HepG2 (cell line): ENCODE measurements at regions not wholly inside any gene's neighbourhood (a gene's known extent, or its start where the extent isn't known, plus 50 kb on each side); places are given as distances from the start of the nearest gene placed in this dataset.

ENCODE experiments used
- ATAC-seq: fragments of 200-7000 bp; cut with Tn5 transposase; 3 replicates; pipeline ENCODE4 v1.9.1; 2020; ENCODE audit warnings: mild to moderate bottlenecking, moderate library complexity
- BruUV-seq: library from RNA; stranded (reverse); fragments of 400-500 nt; replicated peaks from 2 replicates; lab custom pipeline; 2021; lab: Mats Ljungman, UMichigan
- CTCF ChIA-PET: fragments of 300-600 bp; formaldehyde crosslinking; extraction: SDS; loops from one replicate; lab custom pipeline; 2021; ENCODE audit warnings: low total read pairs, inconsistent platforms, low intra/inter-chr PET ratio; lab: Yijun Ruan, JAX
- POLR2A ChIA-PET: fragments of 350-600 bp; sonication (Branson Sonifier 250); formaldehyde crosslinking; loops from one replicate; lab custom pipeline; 2020; ENCODE audit warnings: antibody characterized with exemption, inconsistent platforms; lab: Yijun Ruan, JAX
- DNase-seq: peaks from one replicate; pipeline ENCODE4 v3.0.0-alpha.2; 2015; ENCODE audit warnings: low spot score
- FAIRE-seq: peaks from 3 replicates; lab custom pipeline; 2011; peaks lifted over from hg19 to GRCh38; lab: Jason Lieb, UNC
- H2AFZ ChIP-seq: one replicate; pipeline ENCODE4 v1.6.1; 2011; ENCODE audit warnings: low read length, inconsistent platforms
- H3K27ac ChIP-seq: fragments of 300-600 bp; 3 replicates; pipeline ENCODE4 v1.8.0; 2011; ENCODE audit warnings: mixed run types, mild to moderate bottlenecking, mixed read lengths, low read length, inconsistent platforms; ENCODE audit not compliant: insufficient read depth; ENCODE audit errors: extremely low read length
- H3K27me3 ChIP-seq, 2 experiments: fragments of 200-600 bp in 1 of 2; 2 replicates in 1 of 2; 3 replicates in 1 of 2; pipeline versions ENCODE4 v1.6.0 to v1.8.0; 2011; ENCODE audit warnings: low read length in 2 of 2, mild to moderate bottlenecking in 2 of 2, moderate library complexity in 2 of 2, inconsistent platforms in 1 of 2; ENCODE audit not compliant: insufficient read depth in 2 of 2, control insufficient read depth in 1 of 2
- H3K36me3 ChIP-seq, 2 experiments: fragments of 200-600 bp in 1 of 2; replicated peaks in 1 of 2; 2 replicates in 1 of 2; 3 replicates in 1 of 2; pipeline versions ENCODE4 v1.5.1 to v1.8.0; 2011; ENCODE audit warnings: low read length in 2 of 2, inconsistent platforms in 1 of 2; ENCODE audit not compliant: insufficient read depth in 2 of 2, control insufficient read depth in 1 of 2
- H3K4me1 ChIP-seq: 2 replicates; pipeline ENCODE4 v1.5.1; 2012; ENCODE audit warnings: low read length, inconsistent platforms; ENCODE audit not compliant: insufficient read depth
- H3K4me2 ChIP-seq: 2 replicates; pipeline ENCODE4 v1.6.0; 2011; ENCODE audit warnings: low read depth, low read length, inconsistent platforms
- H3K4me3 ChIP-seq, 3 experiments: fragments of 200-600 bp in 1 of 3; sonication (generic), shearing (Covaris generic) in 1 of 3; replicated peaks in 1 of 3; 2 replicates each; pipeline ENCODE4 v1.5.1; 2011 to 2016; ENCODE audit warnings: low read length in 3 of 3, inconsistent platforms in 2 of 3, low read depth in 2 of 3, mild to moderate bottlenecking in 2 of 3, control low read depth in 1 of 3, mixed read lengths in 1 of 3; ENCODE audit not compliant: insufficient read depth in 1 of 3
- H3K79me2 ChIP-seq: one replicate; pipeline ENCODE4 v1.6.1; 2011; ENCODE audit warnings: low read length, inconsistent platforms; ENCODE audit not compliant: insufficient read depth
- H3K9ac ChIP-seq: 2 replicates; pipeline ENCODE4 v1.6.0; 2011; ENCODE audit warnings: mild to moderate bottlenecking, low read depth, low read length, inconsistent platforms; ENCODE audit not compliant: insufficient read depth
- H3K9me3 ChIP-seq: 2 replicates; pipeline ENCODE4 v1.5.1; 2012; ENCODE audit warnings: mild to moderate bottlenecking, low read length
- H4K20me1 ChIP-seq: 2 replicates; pipeline ENCODE4 v1.6.0; 2011; ENCODE audit warnings: inconsistent platforms, mild to moderate bottlenecking, low read length, moderate library complexity; ENCODE audit not compliant: insufficient read depth
- ATAD3A ChIP-seq: sonication (generic); formaldehyde crosslinking; IDR thresholded peaks from 2 replicates; pipeline ENCODE4 v1.4.0; 2020; ENCODE audit warnings: missing genetic modification reagents
- BRD4 ChIP-seq: sonication (generic); formaldehyde crosslinking; IDR thresholded peaks from 2 replicates; pipeline ENCODE4 v1.4.0; 2020; ENCODE audit warnings: missing genetic modification reagents
- CBFB ChIP-seq: sonication (generic); formaldehyde crosslinking; IDR thresholded peaks from 2 replicates; pipeline ENCODE4 v1.4.0; 2020; ENCODE audit warnings: missing genetic modification reagents
- CEBPB ChIP-seq: IDR thresholded peaks from 2 replicates; pipeline ENCODE4 v1.6.1; 2011; ENCODE audit warnings: low read depth, low read length, improper control_type of control experiment, borderline replicate concordance
- CEBPG ChIP-seq: IDR thresholded peaks from 2 replicates; pipeline ENCODE4 v1.6.1; 2016
- JARID2 ChIP-seq: sonication (generic); formaldehyde crosslinking; IDR thresholded peaks from 2 replicates; pipeline ENCODE4 v1.8.1; 2023; ENCODE audit warnings: missing genetic modification reagents, inconsistent platforms; ENCODE audit not compliant: insufficient replicate concordance
- KLF16 ChIP-seq, 2 experiments: sonication (generic) in 1 of 2; formaldehyde crosslinking in 1 of 2; IDR thresholded peaks; 2 replicates each; pipeline versions ENCODE4 v1.6.1 to v1.8.0; 2016 to 2023; ENCODE audit warnings: missing genetic modification reagents in 2 of 2, missing compliant biosample characterization in 1 of 2
- NCOA5 ChIP-seq: sonication (generic); formaldehyde crosslinking; IDR thresholded peaks from 2 replicates; pipeline ENCODE4 v1.4.0; 2020; ENCODE audit warnings: missing genetic modification reagents
- NFKB2 ChIP-seq: sonication (generic); formaldehyde crosslinking; IDR thresholded peaks from 2 replicates; pipeline ENCODE4 v1.4.0; 2020; ENCODE audit warnings: missing genetic modification reagents, borderline replicate concordance
- SALL2 ChIP-seq: sonication (generic); formaldehyde crosslinking; IDR thresholded peaks from 2 replicates; pipeline ENCODE4 v1.8.1; 2023; ENCODE audit warnings: mild to moderate bottlenecking, missing genetic modification reagents, inconsistent platforms
- ZNF18 ChIP-seq: sonication (generic); formaldehyde crosslinking; IDR thresholded peaks from 2 replicates; pipeline ENCODE4 v1.8.0; 2022; ENCODE audit warnings: mild to moderate bottlenecking, missing genetic modification reagents; ENCODE audit not compliant: insufficient replicate concordance
- ZNF280B ChIP-seq: sonication (generic); formaldehyde crosslinking; IDR thresholded peaks from 2 replicates; pipeline ENCODE4 v1.5.0; 2020; ENCODE audit warnings: missing genetic modification reagents, mild to moderate bottlenecking, borderline replicate concordance
- ZNF644 ChIP-seq: IDR thresholded peaks from 2 replicates; pipeline ENCODE4 v1.6.1; 2016; ENCODE audit warnings: low read depth
- ZSCAN29 ChIP-seq: sonication (generic); formaldehyde crosslinking; conservative IDR thresholded peaks from 2 replicates; pipeline ENCODE4 v1.4.0; 2020; ENCODE audit warnings: mild to moderate bottlenecking, missing genetic modification reagents
- WGBS: methylation state at CpG from one replicate; pipeline ENCODE4 v1.1.6; 2017; ENCODE audit warnings: low lambda C conversion rate; 5-methylcytosine and 5-hydroxymethylcytosine counted together
- in situ Hi-C: cut with HindIII; loops from 2 replicates; pipeline ENCODE4 v1.10.0; 2017; ENCODE audit warnings: low pct_unique_long_range_greater_than_20kb; ENCODE audit not compliant: extremely low pct_ligation_motif_present
- intact Hi-C: fragments of 100-400 bp; cut with micrococcal nuclease; formaldehyde crosslinking; loops from one replicate; pipeline ENCODE4 v1.10.0; 2022; ENCODE audit not compliant: unreplicated experiment

- intact Hi-C loops (no loop called here), in situ Hi-C loops (no loop called here)
- no peaks in the 10 kb centered on the region for H3K9me3 ChIP-seq
- no peak overlapping the region for H3K27ac ChIP-seq
- no peak for ATAC-seq
- H3K79me2 ChIP-seq, result no peaks in the 10 kb centered on the region
- 45% methylated on average over 6 of the region's 6 CpGs for WGBS
- FAIRE-seq, result no peak
- no peak overlapping the region for H3K4me2 ChIP-seq
- ChIA-PET POLR2A (no interaction called here), CTCF (no interaction called here)
- DNase-seq, result no peak
- H3K27me3 ChIP-seq, result peaks cover 0 to 4% of the 10 kb centered on the region in 2 experiments; a peak in 2 of 5 replicates
- no TSS peak for BruUV-seq
- H3K9ac ChIP-seq, result no peak overlapping the region
- H3K4me1 ChIP-seq, result no peaks in the 10 kb centered on the region
- no peaks in the 10 kb centered on the region for H3K36me3 ChIP-seq
- H2AFZ ChIP-seq, result no peak overlapping the region
- no peak for TF ChIP-seq CBFB (CRISPR knock-in tag)
- TF ChIP-seq JARID2 (CRISPR knock-in tag), result no peak
- TF ChIP-seq SALL2, result no peak
- no peak for TF ChIP-seq ZNF644 (CRISPR knock-in tag)
- no peak for TF ChIP-seq NFKB2 (CRISPR knock-in tag)
- no peak for TF ChIP-seq ATAD3A
- peak; percentile 92 for TF ChIP-seq CEBPB
- no peak for TF ChIP-seq ZSCAN29 (CRISPR knock-in tag)
- TF ChIP-seq ZNF280B (CRISPR knock-in tag), result no peak
- TF ChIP-seq BRD4 (CRISPR knock-in tag), result no peak
- peak; percentile 57; the same call in 1 of the 2 replicates for TF ChIP-seq CEBPG (CRISPR knock-in tag)
- TF ChIP-seq NCOA5, result no peak
- no peak for TF ChIP-seq ZNF18 (CRISPR knock-in tag)
- no peak for TF ChIP-seq KLF16 (CRISPR knock-in tag; IDR thresholded peaks at IDR 0.05)
- H4K20me1 ChIP-seq, result no peaks in the 10 kb centered on the region
- H3K4me3 ChIP-seq, result no peak overlapping the region
These were observed 126.9 kb upstream of the TBX20 start for GRCh38 chr7:35380739-35381224.
